ENCODE measurements at regions not wholly inside any gene's neighbourhood (a gene's known extent, or its start where the extent isn't known, plus 50 kb on each side); places are given as distances from the start of the nearest gene placed in this dataset.

GRCh38 chr5:57692582-57693487 lies 210.2 kb upstream of the ACTBL2 start:
- no peak for DNase-seq

- no peak for DNase-seq
Measured at GRCh38 chr5:57690724-57691123, 208.1 kb upstream of the ACTBL2 start.

- DNase-seq, result no peak
Measured at GRCh38 chr5:57687596-57687995, 205.0 kb upstream of the ACTBL2 start.

GRCh38 chr5:57685516-57686255 lies 203.1 kb upstream of the ACTBL2 start:
- DNase-seq, result no peak

GRCh38 chr5:57684299-57684702 lies 201.7 kb upstream of the ACTBL2 start:
- no peak for DNase-seq

GRCh38 chr5:57683036-57683630 lies 200.5 kb upstream of the ACTBL2 start:
- DNase-seq, result no peak

GRCh38 chr5:57681942-57682341 lies 199.3 kb upstream of the ACTBL2 start:
- no peak for DNase-seq

GRCh38 chr5:57680686-57681085 lies 198.1 kb upstream of the ACTBL2 start:
- no peak for DNase-seq

- DNase-seq, result no peak
Measured at GRCh38 chr5:57677235-57677634, 194.6 kb upstream of the ACTBL2 start.

- DNase-seq, result no peak
Measured at GRCh38 chr5:57676222-57677098, 193.8 kb upstream of the ACTBL2 start.

- DNase-seq, result no peak
Measured at GRCh38 chr5:57675236-57675635, 192.6 kb upstream of the ACTBL2 start.

GRCh38 chr5:57671371-57671770 lies 188.8 kb upstream of the ACTBL2 start:
- DNase-seq, result no peak

- no peak for DNase-seq
Measured at GRCh38 chr5:57666582-57666981, 184.0 kb upstream of the ACTBL2 start.

- DNase-seq, result no peak
Measured at GRCh38 chr5:57665146-57665936, 182.7 kb upstream of the ACTBL2 start.

- no peak for DNase-seq
Measured at GRCh38 chr5:57664700-57665099, 182.1 kb upstream of the ACTBL2 start.

GRCh38 chr5:57663466-57663865 lies 180.9 kb upstream of the ACTBL2 start:
- DNase-seq, result no peak

GRCh38 chr5:57662991-57663390 lies 180.4 kb upstream of the ACTBL2 start:
- DNase-seq, result no peak

- no peak for DNase-seq
Measured at GRCh38 chr5:57659886-57660285, 177.3 kb upstream of the ACTBL2 start.

- no peak for DNase-seq
Measured at GRCh38 chr5:57658018-57658417, 175.4 kb upstream of the ACTBL2 start.

GRCh38 chr5:57655228-57655627 lies 172.6 kb upstream of the ACTBL2 start:
- no peak for DNase-seq

- DNase-seq, result no peak
Measured at GRCh38 chr5:57653636-57654290, 171.2 kb upstream of the ACTBL2 start.
